T1000 (cell line): ENCODE measurements at regions not wholly inside any gene's neighbourhood (a gene's known extent, or its start where the extent isn't known, plus 50 kb on each side); places are given as distances from the start of the nearest gene placed in this dataset.
A peak's percentile ranks its signal among the peaks of the same experiment; 100 is the strongest.
"Not testable (repeated sequence)": the region's sequence is repeated elsewhere in the genome, so short reads cannot be mapped to it uniquely, and the experiment has no call there.

Experiments used
- DNase-seq: peaks from one replicate; lab custom pipeline; 2025; ENCODE audit warnings: mixed read lengths; lab: John Stamatoyannopoulos, UW

DNA sequence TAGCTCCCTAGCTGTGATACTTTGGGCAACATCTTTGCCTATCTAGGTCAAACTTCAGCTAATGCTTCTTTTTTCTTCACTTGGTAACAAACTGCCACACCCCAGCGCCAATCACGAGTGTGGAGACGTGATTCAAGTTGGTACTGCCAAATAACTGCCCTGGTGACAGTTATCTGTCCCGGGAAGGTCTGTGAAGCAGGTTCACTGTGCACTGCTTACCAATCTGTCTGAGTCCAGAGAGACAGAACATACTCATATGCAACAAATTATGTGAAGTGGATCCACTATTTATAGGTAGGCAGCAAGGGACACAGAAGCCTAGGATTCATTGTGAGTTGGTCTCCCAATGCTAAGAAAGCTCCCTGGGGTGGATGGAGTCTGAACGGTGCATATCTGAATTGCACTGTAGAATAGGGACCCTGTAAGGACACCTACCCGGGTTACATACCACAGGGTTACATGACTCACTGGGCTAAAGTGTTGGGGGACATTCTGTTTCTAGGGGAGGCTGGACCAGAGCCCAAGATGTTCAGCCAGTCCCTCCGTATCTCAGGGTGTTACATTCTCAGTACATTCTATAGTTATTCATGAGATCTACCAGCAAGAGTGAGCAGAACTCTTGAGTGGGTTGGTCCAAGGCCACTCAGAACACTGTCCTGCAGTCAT is 95.4 kb upstream of the STC2 start:
- no peak for DNase-seq

DNA sequence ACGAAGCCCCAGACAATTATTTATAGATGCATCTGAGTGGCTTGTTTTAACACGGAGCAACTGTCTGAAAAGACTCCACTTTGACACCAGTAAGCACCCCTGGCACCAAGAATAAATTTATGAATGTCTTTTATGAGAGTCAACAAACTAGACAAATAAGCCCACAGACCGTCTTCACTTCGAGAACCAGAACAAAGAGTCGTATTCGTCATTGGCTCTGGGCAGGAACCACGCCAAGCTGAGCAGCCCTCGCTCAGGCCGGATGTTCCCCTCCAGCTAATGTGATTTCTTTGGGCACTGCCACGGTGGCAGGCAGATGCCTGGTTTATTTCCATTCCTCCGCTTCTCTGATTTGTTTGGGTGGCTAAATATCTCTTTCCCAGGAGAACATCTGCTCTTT is 91.9 kb upstream of the STC2 start:
- no peak for DNase-seq

GRCh38 chr5:173413471-173413982 is 85.3 kb upstream of the STC2 start:
- DNase-seq = no peak

DNA sequence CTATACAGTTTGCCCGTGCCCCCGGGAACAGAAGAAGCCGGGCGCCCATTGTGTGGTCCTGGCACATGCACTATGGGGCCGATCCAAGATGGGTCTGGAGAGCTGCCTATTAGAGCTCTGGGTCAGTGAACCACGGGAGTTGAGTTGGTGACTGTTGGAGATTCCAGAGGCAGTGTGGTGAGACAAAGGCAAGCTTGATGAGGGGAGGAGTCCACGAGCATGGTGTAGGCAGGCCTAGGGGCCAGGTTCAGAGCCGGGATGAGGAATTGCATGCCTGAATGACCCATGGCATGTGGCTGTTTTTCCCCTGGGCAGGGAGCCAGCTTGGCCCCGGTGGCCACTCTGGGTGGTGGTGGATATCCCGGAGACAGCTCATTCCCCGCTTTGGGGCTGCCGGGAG is 84.4 kb upstream of the STC2 start:
- DNase-seq = no peak

GRCh38 chr5:173411791-173412555 is 83.8 kb upstream of the STC2 start:
- no peak for DNase-seq

DNA sequence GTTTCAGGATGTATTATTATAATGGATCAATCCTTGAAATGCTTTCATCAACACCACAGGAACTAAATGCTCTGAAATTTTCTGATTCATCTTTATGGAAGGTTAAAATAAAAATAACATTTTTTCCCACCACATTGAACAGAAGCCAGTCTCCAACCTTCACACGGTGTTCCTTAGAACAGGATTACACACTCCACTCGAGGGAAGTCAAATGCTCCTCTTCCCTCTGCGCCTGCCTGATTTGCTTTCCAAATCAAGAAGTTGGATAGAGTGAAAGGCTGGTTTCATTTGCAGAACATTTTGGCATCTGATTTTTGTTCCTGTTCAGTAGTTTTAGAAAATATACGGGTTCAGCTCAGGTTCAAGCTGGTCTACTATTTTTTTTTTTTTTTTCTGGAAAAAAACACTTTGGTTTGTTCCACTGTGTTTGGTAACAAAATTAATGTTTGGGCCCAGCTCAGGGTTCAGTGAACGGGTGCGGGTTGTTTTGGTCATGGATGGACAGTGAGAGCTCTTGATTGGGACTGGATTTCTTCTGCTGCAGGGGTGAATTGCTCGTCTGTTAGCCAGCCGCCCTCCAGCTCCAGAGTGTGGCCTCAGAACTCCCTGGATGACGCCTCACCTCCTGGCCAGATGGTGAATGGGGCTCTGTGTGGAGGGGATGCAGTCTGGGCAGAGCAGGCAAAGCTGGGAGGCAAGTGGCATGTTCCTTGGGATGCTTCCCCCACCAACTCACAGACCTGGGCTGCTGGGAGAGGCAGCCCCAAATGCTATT is 82.4 kb upstream of the STC2 start:
- DNase-seq = no peak

DNA sequence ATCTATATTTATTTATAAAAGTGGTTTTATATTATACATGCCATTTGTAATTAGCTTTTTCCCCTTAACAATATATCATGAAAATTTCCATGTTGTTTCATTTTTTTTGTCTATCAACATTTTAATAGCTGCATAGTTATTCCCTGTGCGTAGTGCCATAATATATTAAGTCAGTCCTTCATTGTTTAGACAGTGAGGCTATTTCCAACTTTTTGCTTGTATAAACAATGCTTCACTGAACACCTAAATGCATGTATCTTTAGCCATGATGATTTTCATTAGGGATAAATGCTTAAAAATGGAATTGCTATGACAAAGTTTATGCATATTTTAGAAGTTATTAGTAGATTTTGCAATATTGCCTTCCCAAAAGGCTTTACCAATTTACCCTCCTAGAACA is 80.7 kb upstream of the STC2 start:
- DNase-seq = no peak

- no peak for DNase-seq
Measured at GRCh38 chr5:173399851-173400250, 71.6 kb upstream of the STC2 start.

DNA sequence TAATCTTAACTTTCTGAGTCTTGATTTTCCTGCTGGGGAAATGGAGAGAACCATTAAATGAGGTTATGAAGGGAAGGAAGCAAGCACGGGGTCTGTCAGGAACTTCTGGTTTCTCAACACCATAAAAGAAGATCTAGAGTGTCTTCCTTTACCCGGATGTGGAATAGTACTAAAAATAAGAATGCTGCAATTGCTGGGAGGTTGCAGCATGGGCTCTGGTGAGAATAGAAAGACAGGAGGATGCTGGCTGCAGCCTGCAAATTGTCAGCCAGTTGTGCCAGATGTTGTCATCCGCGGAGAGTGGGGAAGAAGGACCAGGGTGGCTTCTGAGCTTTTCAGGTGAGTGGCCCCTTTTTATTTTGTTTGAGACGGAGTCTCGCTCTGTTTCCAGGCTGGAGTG is 69.3 kb upstream of the STC2 start:
- DNase-seq = no peak

DNA sequence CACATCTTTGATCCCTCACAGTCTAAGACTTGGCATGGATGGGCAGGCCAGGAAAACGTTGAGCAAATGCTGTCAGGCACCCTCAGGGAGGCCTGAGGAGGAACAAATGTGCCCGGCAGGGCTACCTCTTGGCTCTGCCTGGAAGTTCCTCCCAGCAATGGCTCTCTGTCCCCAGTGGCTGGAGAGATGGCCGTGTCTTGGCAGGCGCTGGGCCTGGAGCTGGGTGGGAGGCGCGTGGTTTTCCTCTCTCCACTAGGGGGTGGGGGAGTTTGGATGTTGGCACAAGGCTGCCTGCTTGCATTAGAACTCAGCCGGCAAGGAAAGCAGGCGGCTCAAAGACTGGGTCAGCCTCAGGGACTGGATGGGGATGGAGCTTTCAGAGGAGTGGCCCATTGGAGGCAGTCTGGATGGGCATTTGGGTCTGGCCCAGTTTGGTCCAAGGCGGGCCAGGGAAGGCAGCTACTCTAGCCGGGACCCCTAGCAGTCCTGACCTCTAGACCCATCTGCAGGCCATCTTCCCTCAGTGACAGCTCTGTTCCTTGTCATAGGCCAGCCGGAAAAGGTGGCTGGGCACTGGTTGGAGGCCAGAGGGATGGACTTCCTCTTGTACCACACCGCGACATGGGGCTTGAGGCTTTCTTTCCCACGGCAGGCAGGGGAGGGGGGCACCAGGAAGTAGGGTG is 68.2 kb upstream of the STC2 start:
- DNase-seq = no peak

DNA sequence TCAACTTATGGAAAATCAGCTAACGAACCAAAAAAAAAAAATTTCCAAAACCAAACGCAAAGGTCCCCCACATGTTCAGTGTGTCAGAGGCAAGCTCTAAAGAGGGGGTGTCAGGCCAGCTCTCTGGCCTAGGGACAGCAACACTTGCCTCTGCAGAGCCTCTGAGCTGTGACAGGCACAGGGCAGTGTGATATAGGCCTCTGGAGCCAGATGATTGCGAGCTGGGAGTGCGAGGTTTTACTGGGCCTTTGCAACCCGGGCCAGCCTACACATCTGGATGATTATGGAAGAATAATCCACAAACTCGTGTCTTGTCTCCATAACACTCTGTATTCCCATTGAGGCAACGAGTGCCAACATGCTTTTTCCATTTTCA is 67.7 kb upstream of the STC2 start:
- DNase-seq = no peak

GRCh38 chr5:173395257-173395932 is 67.2 kb upstream of the STC2 start:
- peak; percentile 31 for DNase-seq

DNA sequence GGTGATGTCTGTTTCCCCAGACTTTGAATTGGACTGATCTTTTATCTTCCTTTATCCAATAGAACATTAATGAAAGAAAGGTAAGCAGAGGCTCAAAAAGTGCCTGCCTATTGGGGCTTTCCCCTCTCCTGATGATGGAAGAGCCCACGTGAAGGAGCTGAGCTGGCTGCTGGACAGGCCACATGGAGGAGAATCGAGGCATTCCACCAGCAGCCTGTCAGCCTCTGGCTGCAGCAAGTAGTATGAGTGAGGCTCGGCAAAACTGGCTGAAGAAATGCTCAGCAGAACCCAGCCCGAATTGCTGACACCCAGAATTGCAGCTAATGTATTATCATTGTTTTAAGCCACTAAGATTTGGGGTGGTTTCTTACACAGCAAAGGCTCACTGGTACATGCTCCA is 66.5 kb upstream of the STC2 start:
- no peak for DNase-seq

DNA sequence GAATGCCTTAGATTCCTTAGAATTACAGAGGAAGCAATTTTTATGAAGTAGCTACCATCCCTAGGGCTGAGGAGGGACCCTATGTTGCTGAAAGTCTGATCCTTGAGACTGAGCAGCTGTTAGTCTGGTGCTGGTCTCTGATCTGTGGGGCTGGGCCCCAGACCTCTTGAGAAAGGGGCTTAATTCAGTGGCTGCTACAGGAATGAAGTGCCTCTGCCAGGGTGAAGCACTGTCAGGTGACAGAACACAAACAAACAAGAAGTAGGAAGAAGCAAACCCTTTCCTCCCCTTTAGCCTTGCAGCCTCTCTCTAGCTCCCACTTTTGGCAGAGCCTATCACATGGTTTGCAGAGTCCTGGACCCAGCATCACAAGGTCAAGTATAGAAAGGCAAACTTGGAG is 64.0 kb upstream of the STC2 start:
- no peak for DNase-seq

DNA sequence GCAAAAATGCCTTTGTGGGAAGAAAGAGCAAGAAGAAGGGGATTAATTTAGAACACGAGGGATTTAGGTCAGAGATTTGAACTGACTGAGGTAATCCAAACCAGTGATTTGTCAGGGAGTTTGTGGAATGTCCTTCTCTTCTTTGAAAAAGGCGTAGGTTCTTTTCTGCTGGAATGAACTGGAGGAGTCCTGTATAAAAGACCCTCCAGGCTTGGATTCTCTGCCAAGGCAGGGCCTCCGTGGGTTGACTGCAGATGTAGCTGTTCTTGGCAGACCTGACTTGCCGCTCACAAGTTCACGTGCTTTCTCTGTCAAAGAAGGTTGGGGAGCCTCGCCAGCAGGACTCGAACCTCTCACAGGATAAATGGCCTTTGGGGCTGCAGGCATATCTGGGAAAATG is 62.8 kb upstream of the STC2 start:
- no peak for DNase-seq

GRCh38 chr5:173387293-173387692 is 59.1 kb upstream of the STC2 start:
- not testable (repeated sequence) for DNase-seq

DNA sequence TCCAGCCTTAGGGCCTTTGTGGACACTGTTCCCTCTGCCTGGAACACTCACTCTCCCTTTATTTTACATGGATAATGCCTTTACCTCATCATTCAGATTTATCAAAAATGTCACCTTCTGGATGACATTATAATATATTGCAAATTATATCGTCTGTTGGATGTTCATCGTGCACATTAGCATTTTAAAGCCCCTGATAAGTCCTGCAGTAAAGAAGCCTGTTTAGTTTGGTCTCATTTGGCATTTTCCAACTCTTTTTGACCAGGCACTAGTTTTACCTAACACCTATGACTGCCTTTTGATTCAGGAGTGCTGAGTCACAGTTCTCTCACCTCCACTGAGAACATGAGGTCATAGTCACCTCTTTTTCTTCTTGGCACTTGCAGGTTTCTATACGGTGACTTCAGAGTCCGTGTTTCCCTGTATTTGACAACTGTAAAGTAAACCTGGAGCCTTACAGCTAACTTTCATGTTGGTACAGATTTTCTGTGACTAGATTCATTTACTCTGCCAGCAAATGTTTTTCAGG is 57.7 kb upstream of the STC2 start:
- DNase-seq = no peak

DNA sequence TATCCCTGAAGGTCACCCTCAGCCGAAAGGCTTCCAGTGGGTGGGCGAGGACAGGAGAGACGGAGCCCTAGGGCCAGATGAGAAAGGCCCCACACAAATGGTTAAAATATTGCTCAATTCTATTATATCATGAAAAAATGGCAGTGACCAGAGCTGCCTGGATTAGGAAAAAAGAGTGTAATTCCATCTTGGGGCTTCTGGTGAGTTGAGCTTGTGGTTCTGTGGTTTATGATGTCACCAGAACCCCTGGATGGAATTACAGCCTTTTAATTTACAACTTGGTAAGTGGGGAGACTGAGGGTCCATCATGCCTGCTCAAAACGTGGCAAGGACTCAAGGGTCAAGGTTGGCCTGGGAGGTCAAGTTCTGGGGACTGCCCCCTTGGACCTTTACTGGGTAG is 55.5 kb upstream of the STC2 start:
- no peak for DNase-seq

DNA sequence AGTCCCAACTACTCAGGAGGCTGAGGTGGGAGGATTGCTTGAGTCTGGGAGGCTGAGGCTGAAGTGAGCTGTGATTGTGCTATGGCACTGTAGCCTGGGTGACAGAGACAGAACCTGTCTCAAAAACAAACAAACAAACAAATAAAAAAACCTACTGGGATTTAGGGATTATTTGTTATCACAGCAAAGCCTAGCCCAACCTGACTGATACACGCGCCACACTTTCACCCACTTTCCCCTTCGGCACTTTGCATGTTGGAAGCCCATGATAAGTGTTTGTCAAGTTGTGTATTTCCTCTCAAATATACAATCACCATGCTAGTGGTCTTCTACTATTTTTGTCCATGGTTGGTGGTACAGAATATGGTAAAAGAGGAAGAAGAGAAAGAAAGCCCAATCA is 50.5 kb upstream of the STC2 start:
- no peak for DNase-seq
